Ovary (tissue), 3 donors: ENCODE measurements at regions not wholly inside any gene's neighbourhood (a gene's known extent, or its start where the extent isn't known, plus 50 kb on each side); places are given as distances from the start of the nearest gene placed in this dataset.

Experiments
- CTCF ChIP-seq, 3 donors: fragments of 450-650 bp in 2 of 3; fragments of 200-600 bp in 1 of 3; IDR thresholded peaks; one replicate each; pipeline versions ENCODE4 v1.5.1 to v1.8.0; 2016 to 2022; ENCODE audit warnings: antibody characterized with exemption in 3 of 3, mild to moderate bottlenecking in 1 of 3
- POLR2A ChIP-seq: fragments of 450-650 bp; IDR thresholded peaks from one replicate; pipeline ENCODE4 v1.6.1; 2017; ENCODE audit warnings: antibody characterized with exemption, mild to moderate bottlenecking, moderate library complexity
- donor health status: DM: no; HTN: no; CAD: no.

DNA sequence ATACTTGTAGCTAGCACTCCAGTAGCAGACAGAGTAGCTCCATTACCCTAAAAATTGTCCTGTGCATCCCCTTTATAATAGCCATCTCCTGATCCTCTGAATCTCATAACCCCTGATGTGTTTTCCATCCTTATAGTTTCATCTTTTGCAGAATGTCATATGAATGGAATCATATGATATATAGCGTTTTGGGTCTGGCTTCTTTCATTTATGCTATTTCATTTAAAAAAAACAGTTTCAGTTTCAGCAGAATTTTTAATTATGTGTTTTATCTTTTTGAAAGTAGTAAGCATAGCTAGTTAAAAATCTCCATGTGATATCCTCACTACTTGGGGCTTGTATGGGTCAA is 132.7 kb downstream of the KLF13 start:
- TF ChIP-seq CTCF (IDR thresholded peaks at IDR 0.05) (no peak), POLR2A (no peak)
